ENCODE measurements at regions not wholly inside any gene's neighbourhood (a gene's known extent, or its start where the extent isn't known, plus 50 kb on each side); places are given as distances from the start of the nearest gene placed in this dataset.

GRCh38 chr9:82147798-82148425 lies 159.3 kb downstream of the SPATA31D1 start:
- H3K9me3 Mint-ChIP-seq: no peaks in the 10 kb centered on the region

GRCh38 chr9:82148426-82148810 lies 159.8 kb downstream of the SPATA31D1 start:
- no peak for ATAC-seq (ENCODE audit: low read depth in 2 of 2)
- no peaks in the 10 kb centered on the region for H3K36me3 Mint-ChIP-seq
- no peak overlapping the region for H3K27ac Mint-ChIP-seq
- H3K4me3 Mint-ChIP-seq: no peak overlapping the region
- no peak for DNase-seq
- peaks cover 0 to 6% (median 4%) of the 10 kb centered on the region in 3 donors for H3K4me1 Mint-ChIP-seq
- no peaks in the 10 kb centered on the region for H3K9me3 Mint-ChIP-seq
- H3K27me3 Mint-ChIP-seq: no peaks in the 10 kb centered on the region

More at GRCh38 chr9:82147798-82148425, 159.3 kb downstream of the SPATA31D1 start:
- Mint-ChIP-seq H3K27ac (no peak overlapping the region), H3K27me3 (no peaks in the 10 kb centered on the region), H3K36me3 (no peaks in the 10 kb centered on the region), H3K4me1 (peaks cover 0 to 2% (median 2%) of the 10 kb centered on the region in 3 donors), H3K4me3 (no peak overlapping the region)
- no peak for ATAC-seq (ENCODE audit: low read depth in 2 of 2)
- no peak for DNase-seq

GRCh38 chr9:82148901-82149461 lies 160.4 kb downstream of the SPATA31D1 start:
- no peak overlapping the region for H3K4me3 Mint-ChIP-seq
- ATAC-seq (ENCODE audit: low read depth in 2 of 2): no peak

GRCh38 chr9:82149501-82149946 lies 161.0 kb downstream of the SPATA31D1 start:
- H3K4me3 Mint-ChIP-seq: no peak overlapping the region
- H3K36me3 Mint-ChIP-seq: no peaks in the 10 kb centered on the region
- H3K27ac Mint-ChIP-seq: no peak overlapping the region
- no peak for ATAC-seq (ENCODE audit: low read depth in 2 of 2)
- H3K27me3 Mint-ChIP-seq: no peaks in the 10 kb centered on the region
- peaks cover 2 to 8% (median 7%) of the 10 kb centered on the region in 3 donors for H3K4me1 Mint-ChIP-seq
- no peaks in the 10 kb centered on the region for H3K9me3 Mint-ChIP-seq
- no peak for DNase-seq

More at GRCh38 chr9:82148901-82149461, 160.4 kb downstream of the SPATA31D1 start:
- Mint-ChIP-seq H3K36me3 (no peaks in the 10 kb centered on the region), H3K4me1 (peaks cover 0 to 6% (median 4%) of the 10 kb centered on the region in 3 donors), H3K9me3 (no peaks in the 10 kb centered on the region), H3K27me3 (no peaks in the 10 kb centered on the region), H3K27ac (peak overlapping the region in 1 of 6 donors; percentile 58)
- no peak for DNase-seq

GRCh38 chr9:82152181-82152580 lies 163.6 kb downstream of the SPATA31D1 start:
- Mint-ChIP-seq H3K27ac (no peak overlapping the region), H3K9me3 (peaks cover 0 to 4% (median 0%) of the 10 kb centered on the region in 7 donors), H3K4me3 (no peak overlapping the region), H3K27me3 (no peaks in the 10 kb centered on the region), H3K36me3 (no peaks in the 10 kb centered on the region), H3K4me1 (peaks cover 4 to 19% (median 9%) of the 10 kb centered on the region in 3 donors)
- DNase-seq (no peak), ATAC-seq (ENCODE audit: low read depth in 2 of 2) (no peak)

- no peak for DNase-seq
- H3K27ac Mint-ChIP-seq: peak overlapping the region in 2 of 6 donors; percentile 12 to 62
- ATAC-seq (ENCODE audit: low read depth in 2 of 2): no peak
- peaks cover 0 to 4% (median 0%) of the 10 kb centered on the region in 7 donors for H3K9me3 Mint-ChIP-seq
- H3K27me3 Mint-ChIP-seq: no peaks in the 10 kb centered on the region
- H3K36me3 Mint-ChIP-seq: no peaks in the 10 kb centered on the region
- H3K4me3 Mint-ChIP-seq: no peak overlapping the region
- H3K4me1 Mint-ChIP-seq: peaks cover 4 to 19% (median 9%) of the 10 kb centered on the region in 3 donors
Measured at GRCh38 chr9:82153032-82153431, 164.5 kb downstream of the SPATA31D1 start.

- ATAC-seq (ENCODE audit: low read depth in 2 of 2): no peak
- H3K36me3 Mint-ChIP-seq: no peaks in the 10 kb centered on the region
- peaks cover 4 to 19% (median 9%) of the 10 kb centered on the region in 3 donors for H3K4me1 Mint-ChIP-seq
- peaks cover 0 to 4% (median 0%) of the 10 kb centered on the region in 7 donors for H3K9me3 Mint-ChIP-seq
- H3K27me3 Mint-ChIP-seq: no peaks in the 10 kb centered on the region
- H3K27ac Mint-ChIP-seq: no peak overlapping the region
- no peak for DNase-seq
- H3K4me3 Mint-ChIP-seq: no peak overlapping the region
Measured at GRCh38 chr9:82154573-82154972, 166.0 kb downstream of the SPATA31D1 start.

GRCh38 chr9:82161876-82162275 lies 173.3 kb downstream of the SPATA31D1 start:
- Mint-ChIP-seq H3K9me3 (peaks cover 0 to 6% (median 3%) of the 10 kb centered on the region in 7 donors), H3K4me1 (peaks cover 0 to 21% (median 4%) of the 10 kb centered on the region in 3 donors), H3K36me3 (no peaks in the 10 kb centered on the region), H3K27ac (no peak overlapping the region), H3K4me3 (no peak overlapping the region), H3K27me3 (no peaks in the 10 kb centered on the region)
- ATAC-seq (ENCODE audit: low read depth in 2 of 2): no peak
- no peak for DNase-seq

- Mint-ChIP-seq H3K27ac (no peak overlapping the region), H3K27me3 (no peaks in the 10 kb centered on the region), H3K4me1 (peaks cover 10 to 28% (median 11%) of the 10 kb centered on the region in 3 donors), H3K9me3 (peaks cover 0 to 5% (median 3%) of the 10 kb centered on the region in 7 donors), H3K4me3 (no peak overlapping the region), H3K36me3 (no peaks in the 10 kb centered on the region)
- no peak for ATAC-seq (ENCODE audit: low read depth in 2 of 2)
- no peak for DNase-seq
Measured at GRCh38 chr9:82164159-82164558, 175.6 kb downstream of the SPATA31D1 start.

- no peak for DNase-seq
- no peak for ATAC-seq (ENCODE audit: low read depth in 2 of 2)
- Mint-ChIP-seq H3K9me3 (peaks cover 0 to 5% (median 3%) of the 10 kb centered on the region in 7 donors), H3K36me3 (no peaks in the 10 kb centered on the region), H3K27me3 (no peaks in the 10 kb centered on the region), H3K4me3 (peak overlapping the region in 1 of 8 donors; percentile 13), H3K27ac (peak overlapping the region in 3 of 6 donors; percentile 67 to 81 (median 78)), H3K4me1 (peaks cover 15 to 40% (median 30%) of the 10 kb centered on the region in 3 donors)
Measured at GRCh38 chr9:82167296-82167695, 178.7 kb downstream of the SPATA31D1 start.

GRCh38 chr9:82168585-82168984 lies 180.0 kb downstream of the SPATA31D1 start:
- H3K27me3 Mint-ChIP-seq: no peaks in the 10 kb centered on the region
- H3K36me3 Mint-ChIP-seq: no peaks in the 10 kb centered on the region
- peaks cover 0 to 2% (median 0%) of the 10 kb centered on the region in 7 donors for H3K9me3 Mint-ChIP-seq
- DNase-seq (no peak), ATAC-seq (ENCODE audit: low read depth in 2 of 2) (peak; percentile 25 to 55)
- peaks cover 14 to 31% (median 30%) of the 10 kb centered on the region in 3 donors for H3K4me1 Mint-ChIP-seq
- H3K27ac Mint-ChIP-seq: peak overlapping the region in 2 of 6 donors; percentile 18 to 51
- no peak overlapping the region for H3K4me3 Mint-ChIP-seq

GRCh38 chr9:82170866-82171265 lies 182.3 kb downstream of the SPATA31D1 start:
- Mint-ChIP-seq H3K36me3 (no peaks in the 10 kb centered on the region), H3K4me3 (no peak overlapping the region), H3K4me1 (peaks cover 11 to 30% (median 27%) of the 10 kb centered on the region in 3 donors), H3K27me3 (no peaks in the 10 kb centered on the region), H3K27ac (no peak overlapping the region), H3K9me3 (peaks cover 0 to 3% (median 0%) of the 10 kb centered on the region in 7 donors)
- DNase-seq (no peak), ATAC-seq (ENCODE audit: low read depth in 2 of 2) (no peak)

GRCh38 chr9:82171271-82171670 lies 182.7 kb downstream of the SPATA31D1 start:
- Mint-ChIP-seq H3K27me3 (no peaks in the 10 kb centered on the region), H3K27ac (peak overlapping the region in 1 of 6 donors; percentile 6), H3K9me3 (peaks cover 0 to 3% (median 0%) of the 10 kb centered on the region in 7 donors), H3K36me3 (no peaks in the 10 kb centered on the region), H3K4me3 (no peak overlapping the region), H3K4me1 (peaks cover 11 to 30% (median 27%) of the 10 kb centered on the region in 3 donors)
- no peak for DNase-seq
- no peak for ATAC-seq (ENCODE audit: low read depth in 2 of 2)

GRCh38 chr9:82180711-82181110 lies 192.1 kb downstream of the SPATA31D1 start:
- Mint-ChIP-seq H3K36me3 (no peaks in the 10 kb centered on the region), H3K9me3 (peaks cover 0 to 6% (median 0%) of the 10 kb centered on the region in 7 donors), H3K4me3 (no peak overlapping the region), H3K27ac (peak overlapping the region in 1 of 6 donors; percentile 96), H3K27me3 (no peaks in the 10 kb centered on the region), H3K4me1 (peaks cover 32 to 34% (median 34%) of the 10 kb centered on the region in 3 donors)
- ATAC-seq (ENCODE audit: low read depth in 2 of 2) (no peak), DNase-seq (no peak)
